Gastroesophageal sphincter (tissue), 4 donors: ENCODE measurements at regions not wholly inside any gene's neighbourhood (a gene's known extent, or its start where the extent isn't known, plus 50 kb on each side); places are given as distances from the start of the nearest gene placed in this dataset.

Experiments used
- ATAC-seq: fragments of 150-250 bp; one replicate; pipeline ENCODE4 v1.9.1; 2016; ENCODE audit warnings: mild to moderate bottlenecking, moderate library complexity
- H3K27ac ChIP-seq, 4 donors: fragments of 200-600 bp; sonication (generic) in 3 of 4; 1 replicate in 3 of 4; 2 replicates in 1 of 4; pipeline ENCODE4 v1.5.1; 2016 to 2019
- H3K27me3 ChIP-seq: fragments of 200-600 bp; sonication (generic); one replicate; pipeline ENCODE4 v1.5.1; 2019
- H3K36me3 ChIP-seq, 2 donors: fragments of 200-600 bp; sonication (generic); one replicate each; pipeline ENCODE4 v1.5.1; 2019; ENCODE audit warnings: control low read depth in 1 of 2
- H3K4me1 ChIP-seq, 3 donors: fragments of 200-600 bp; sonication (generic); 1 replicate in 2 of 3; 2 replicates in 1 of 3; pipeline ENCODE4 v1.5.1; 2016 to 2019; ENCODE audit warnings: control low read depth in 2 of 3
- H3K4me3 ChIP-seq, 2 donors: fragments of 200-600 bp; sonication (generic); one replicate each; pipeline ENCODE4 v1.5.1; 2019; ENCODE audit warnings: mild to moderate bottlenecking in 1 of 2, moderate library complexity in 1 of 2
- H3K9me3 ChIP-seq, 3 donors: fragments of 200-600 bp; sonication (generic); one replicate each; pipeline ENCODE4 v1.5.1; 2017 to 2019; ENCODE audit warnings: control low read depth in 2 of 3
- CTCF ChIP-seq, 4 experiments: fragments of 200-600 bp in 2 of 4; fragments of 450-650 bp in 2 of 4; sonication (generic) in 1 of 4; IDR thresholded peaks; one replicate each; pipeline ENCODE4 v1.5.1; 2017 to 2019; ENCODE audit warnings: antibody characterized with exemption in 4 of 4, mild to moderate bottlenecking in 2 of 4, moderate library complexity in 2 of 4
- EP300 ChIP-seq: sonication (generic); formaldehyde crosslinking; IDR thresholded peaks from one replicate; pipeline ENCODE4 v1.6.1; 2017; ENCODE audit warnings: antibody characterized with exemption, mild to moderate bottlenecking
- POLR2A ChIP-seq, 2 donors: fragments of 450-650 bp; IDR thresholded peaks; one replicate each; pipeline ENCODE4 v1.6.1; 2017; ENCODE audit warnings: antibody characterized with exemption in 2 of 2, mild to moderate bottlenecking in 2 of 2, moderate library complexity in 1 of 2
- POLR2AphosphoS5 ChIP-seq: sonication (generic); formaldehyde crosslinking; IDR thresholded peaks from one replicate; pipeline ENCODE4 v1.6.1; 2017; ENCODE audit warnings: antibody characterized with exemption
- WGBS, 2 donors: methylation state at CpG; one replicate each; pipeline ENCODE4 v1.1.5; 2018; ENCODE audit warnings: low coverage in 1 of 2; 5-methylcytosine and 5-hydroxymethylcytosine counted together

DNA sequence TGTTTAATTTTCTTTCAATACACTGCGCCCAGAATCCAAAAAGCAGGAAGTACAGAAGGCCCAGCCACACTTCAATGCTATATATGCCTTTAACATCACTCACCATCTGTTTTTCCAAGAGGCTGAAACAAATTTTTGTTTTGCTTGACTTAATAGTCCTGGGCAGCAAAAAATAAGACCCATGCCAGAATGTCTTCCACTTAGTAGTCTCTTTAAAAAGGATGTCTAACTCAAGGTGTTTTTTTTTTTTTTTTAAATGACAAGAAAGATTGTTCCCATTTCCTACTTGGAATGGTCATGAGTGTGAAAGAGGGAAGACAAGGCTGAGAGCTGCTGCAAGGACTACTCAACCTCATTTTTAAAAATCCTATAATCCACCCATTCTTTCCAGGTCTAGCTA is 590.3 kb upstream of the SGO1 start:
- no peaks in the 10 kb centered on the region for H3K4me1 ChIP-seq
- WGBS, 2 donors, result 0 to 60% methylated on average over 1 of the region's 1 CpG
- H3K9me3 ChIP-seq, result no peaks in the 10 kb centered on the region
- no peaks in the 10 kb centered on the region for H3K36me3 ChIP-seq
- TF ChIP-seq EP300 (no peak), POLR2A (IDR thresholded peaks at IDR 0.05) (no peak), POLR2AphosphoS5 (no peak)
- H3K27ac ChIP-seq, result no peak overlapping the region
- H3K4me3 ChIP-seq, result no peak overlapping the region
- ATAC-seq, result no peak
- H3K27me3 ChIP-seq, result no peaks in the 10 kb centered on the region

- TF ChIP-seq POLR2A (IDR thresholded peaks at IDR 0.05), result no peak
- TF ChIP-seq CTCF (IDR thresholded peaks at IDR 0.05), result no peak
- no peak for TF ChIP-seq EP300
- no peak for TF ChIP-seq POLR2AphosphoS5
- no peaks in the 10 kb centered on the region for H3K9me3 ChIP-seq
- ATAC-seq, result no peak
These were observed 587.4 kb upstream of the SGO1 start for GRCh38 chr3:20773320-20773984.

DNA sequence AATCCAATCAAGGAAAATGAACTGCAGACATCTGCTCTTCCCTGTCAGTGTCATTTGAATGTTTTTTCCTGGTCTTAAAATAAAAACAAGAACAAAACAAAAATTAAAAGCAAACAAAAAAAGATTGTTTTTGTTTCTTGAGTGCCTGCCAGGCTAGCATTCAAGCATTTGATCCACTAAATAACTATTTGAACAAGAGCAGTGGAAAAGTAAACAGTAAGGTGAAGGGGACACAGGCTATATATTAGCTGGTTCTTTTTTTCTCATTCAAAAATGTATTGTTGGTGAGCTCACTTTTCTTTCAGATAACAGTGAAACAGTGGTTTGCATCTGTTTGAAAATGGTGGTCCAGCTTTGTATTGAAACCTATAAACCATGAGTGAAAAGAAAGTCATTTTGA is 586.9 kb upstream of the SGO1 start:
- Histone ChIP-seq H3K36me3 (no peaks in the 10 kb centered on the region), H3K27me3 (no peaks in the 10 kb centered on the region), H3K4me3 (no peak overlapping the region), H3K27ac (no peak overlapping the region), H3K9me3 (peaks cover 0 to 3% (median 0%) of the 10 kb centered on the region in 3 donors), H3K4me1 (no peaks in the 10 kb centered on the region)
- no peak for ATAC-seq
- TF ChIP-seq POLR2A (IDR thresholded peaks at IDR 0.05) (no peak), CTCF (IDR thresholded peaks at IDR 0.05) (no peak), POLR2AphosphoS5 (no peak), EP300 (no peak)

More at GRCh38 chr3:20773320-20773984, 587.4 kb upstream of the SGO1 start:
- Histone ChIP-seq H3K4me1 (no peaks in the 10 kb centered on the region), H3K27me3 (no peaks in the 10 kb centered on the region), H3K27ac (no peak overlapping the region), H3K4me3 (no peak overlapping the region), H3K36me3 (no peaks in the 10 kb centered on the region)
- 79 to 86% methylated on average over 3 to 5 of the region's 5 CpGs for WGBS, 2 donors

DNA sequence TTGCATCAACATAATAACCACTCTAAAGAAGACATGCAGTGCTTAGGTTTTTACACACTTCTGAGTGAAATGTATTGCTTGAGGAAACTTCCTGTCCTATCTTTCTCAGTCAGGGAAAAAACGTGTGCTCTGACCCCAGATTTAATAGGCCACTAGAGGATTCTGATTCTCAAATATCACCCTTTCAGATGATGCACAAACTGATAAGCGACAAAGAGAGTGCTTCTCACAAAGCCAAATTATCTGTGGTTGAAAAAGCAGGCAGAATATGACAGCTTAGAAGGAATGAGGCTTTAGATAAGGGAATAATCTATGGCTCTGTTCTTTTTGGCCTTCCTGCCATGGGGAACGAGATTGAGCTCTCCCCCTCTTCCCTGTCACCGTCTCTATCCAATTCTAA is 583.4 kb upstream of the SGO1 start:
- no peaks in the 10 kb centered on the region for H3K27me3 ChIP-seq
- 52 to 54% methylated on average over 4 of the region's 4 CpGs for WGBS, 2 donors
- TF ChIP-seq POLR2AphosphoS5 (no peak), POLR2A (IDR thresholded peaks at IDR 0.05) (no peak), CTCF (IDR thresholded peaks at IDR 0.05) (no peak), EP300 (no peak)
- no peaks in the 10 kb centered on the region for H3K36me3 ChIP-seq
- H3K27ac ChIP-seq, result no peak overlapping the region
- peaks cover 0 to 9% (median 0%) of the 10 kb centered on the region in 3 donors for H3K9me3 ChIP-seq
- no peak overlapping the region for H3K4me3 ChIP-seq
- H3K4me1 ChIP-seq, result no peaks in the 10 kb centered on the region
- no peak for ATAC-seq

DNA sequence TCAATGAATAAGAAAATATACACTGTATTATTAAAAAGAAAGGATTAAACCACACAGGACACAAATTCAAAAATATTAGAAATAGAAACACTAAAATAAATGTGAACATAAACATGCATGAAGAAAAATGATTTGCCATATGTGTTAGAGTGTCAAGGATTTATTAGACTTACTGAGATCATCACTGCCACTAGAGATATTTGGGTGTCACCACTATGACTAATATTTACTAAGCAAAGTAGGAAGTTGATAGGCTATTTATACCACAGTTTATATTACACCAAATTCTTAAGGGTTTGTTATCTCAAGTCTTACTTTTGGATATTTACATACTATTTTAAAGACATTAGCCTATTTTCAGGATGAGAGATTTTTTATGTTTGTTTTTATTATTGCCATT is 575.0 kb upstream of the SGO1 start:
- H3K27me3 ChIP-seq, result no peaks in the 10 kb centered on the region
- H3K27ac ChIP-seq, result no peak overlapping the region
- no peak for ATAC-seq
- H3K9me3 ChIP-seq, result no peaks in the 10 kb centered on the region
- H3K4me1 ChIP-seq, result no peaks in the 10 kb centered on the region
- no peak for TF ChIP-seq POLR2A (IDR thresholded peaks at IDR 0.05)
- TF ChIP-seq POLR2AphosphoS5, result no peak
- TF ChIP-seq CTCF (IDR thresholded peaks at IDR 0.05), result no peak
- no peak for TF ChIP-seq EP300
- no peaks in the 10 kb centered on the region for H3K36me3 ChIP-seq
- no peak overlapping the region for H3K4me3 ChIP-seq
